Breast epithelium (tissue), 3 donors: ENCODE measurements at regions not wholly inside any gene's neighbourhood (a gene's known extent, or its start where the extent isn't known, plus 50 kb on each side); places are given as distances from the start of the nearest gene placed in this dataset.

Experiments
- POLR2A ChIP-seq: fragments of 450-650 bp; IDR thresholded peaks from one replicate; pipeline ENCODE4 v1.6.1; 2016; ENCODE audit warnings: antibody characterized with exemption, mild to moderate bottlenecking, moderate library complexity
- POLR2AphosphoS5 ChIP-seq, 3 donors: sonication (generic); formaldehyde crosslinking; IDR thresholded peaks; one replicate each; pipeline ENCODE4 v1.6.1; 2017; ENCODE audit warnings: antibody characterized with exemption in 3 of 3
- TF ChIP-seq, protein P1 (sequence below), 3 donors: fragments of 450-650 bp; IDR thresholded peaks; one replicate each; pipeline ENCODE4 v1.5.1; 2016 to 2017; ENCODE audit warnings: antibody characterized with exemption in 3 of 3, mild to moderate bottlenecking in 3 of 3, moderate library complexity in 3 of 3

DNA sequence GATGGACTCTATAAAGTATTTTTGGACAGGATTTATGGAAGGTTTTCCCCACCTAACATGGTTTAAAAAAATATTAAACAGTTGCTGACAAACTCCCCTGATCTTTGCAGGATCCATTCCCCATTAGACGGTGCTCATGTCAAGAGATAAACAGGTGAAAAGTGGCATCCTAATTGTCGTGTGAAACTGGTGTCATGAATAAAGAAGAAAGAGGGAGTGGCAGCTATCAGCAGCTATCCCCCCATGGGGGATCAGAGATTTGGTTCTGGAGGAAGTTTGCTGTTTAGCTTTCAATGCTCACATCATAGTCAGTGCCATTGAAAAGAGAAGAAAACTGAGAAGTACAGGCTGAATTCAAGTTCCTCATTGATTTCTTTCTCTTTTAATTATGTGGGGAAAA, 329.3 kb upstream of the BRINP1 start:
- TF ChIP-seq, protein P1, sequence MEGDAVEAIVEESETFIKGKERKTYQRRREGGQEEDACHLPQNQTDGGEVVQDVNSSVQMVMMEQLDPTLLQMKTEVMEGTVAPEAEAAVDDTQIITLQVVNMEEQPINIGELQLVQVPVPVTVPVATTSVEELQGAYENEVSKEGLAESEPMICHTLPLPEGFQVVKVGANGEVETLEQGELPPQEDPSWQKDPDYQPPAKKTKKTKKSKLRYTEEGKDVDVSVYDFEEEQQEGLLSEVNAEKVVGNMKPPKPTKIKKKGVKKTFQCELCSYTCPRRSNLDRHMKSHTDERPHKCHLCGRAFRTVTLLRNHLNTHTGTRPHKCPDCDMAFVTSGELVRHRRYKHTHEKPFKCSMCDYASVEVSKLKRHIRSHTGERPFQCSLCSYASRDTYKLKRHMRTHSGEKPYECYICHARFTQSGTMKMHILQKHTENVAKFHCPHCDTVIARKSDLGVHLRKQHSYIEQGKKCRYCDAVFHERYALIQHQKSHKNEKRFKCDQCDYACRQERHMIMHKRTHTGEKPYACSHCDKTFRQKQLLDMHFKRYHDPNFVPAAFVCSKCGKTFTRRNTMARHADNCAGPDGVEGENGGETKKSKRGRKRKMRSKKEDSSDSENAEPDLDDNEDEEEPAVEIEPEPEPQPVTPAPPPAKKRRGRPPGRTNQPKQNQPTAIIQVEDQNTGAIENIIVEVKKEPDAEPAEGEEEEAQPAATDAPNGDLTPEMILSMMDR (IDR thresholded peaks at IDR 0.05): no peak
- TF ChIP-seq POLR2AphosphoS5 (IDR thresholded peaks at IDR 0.05) (no peak), POLR2A (no peak)
